IPS-NIHi7 (cell line): ENCODE measurements at regions not wholly inside any gene's neighbourhood (a gene's known extent, or its start where the extent isn't known, plus 50 kb on each side); places are given as distances from the start of the nearest gene placed in this dataset.

Experiments
- DNase-seq: peaks from one replicate; pipeline ENCODE4 v3.0.0; 2012; ENCODE audit warnings: mixed read lengths; ENCODE audit errors: extremely low spot score

GRCh38 chr13:73262862-73263627 lies 204.2 kb downstream of the KLF5 start:
- no peak for DNase-seq

- no peak for DNase-seq
These were observed 203.0 kb downstream of the KLF5 start for GRCh38 chr13:73261739-73262216.

DNA sequence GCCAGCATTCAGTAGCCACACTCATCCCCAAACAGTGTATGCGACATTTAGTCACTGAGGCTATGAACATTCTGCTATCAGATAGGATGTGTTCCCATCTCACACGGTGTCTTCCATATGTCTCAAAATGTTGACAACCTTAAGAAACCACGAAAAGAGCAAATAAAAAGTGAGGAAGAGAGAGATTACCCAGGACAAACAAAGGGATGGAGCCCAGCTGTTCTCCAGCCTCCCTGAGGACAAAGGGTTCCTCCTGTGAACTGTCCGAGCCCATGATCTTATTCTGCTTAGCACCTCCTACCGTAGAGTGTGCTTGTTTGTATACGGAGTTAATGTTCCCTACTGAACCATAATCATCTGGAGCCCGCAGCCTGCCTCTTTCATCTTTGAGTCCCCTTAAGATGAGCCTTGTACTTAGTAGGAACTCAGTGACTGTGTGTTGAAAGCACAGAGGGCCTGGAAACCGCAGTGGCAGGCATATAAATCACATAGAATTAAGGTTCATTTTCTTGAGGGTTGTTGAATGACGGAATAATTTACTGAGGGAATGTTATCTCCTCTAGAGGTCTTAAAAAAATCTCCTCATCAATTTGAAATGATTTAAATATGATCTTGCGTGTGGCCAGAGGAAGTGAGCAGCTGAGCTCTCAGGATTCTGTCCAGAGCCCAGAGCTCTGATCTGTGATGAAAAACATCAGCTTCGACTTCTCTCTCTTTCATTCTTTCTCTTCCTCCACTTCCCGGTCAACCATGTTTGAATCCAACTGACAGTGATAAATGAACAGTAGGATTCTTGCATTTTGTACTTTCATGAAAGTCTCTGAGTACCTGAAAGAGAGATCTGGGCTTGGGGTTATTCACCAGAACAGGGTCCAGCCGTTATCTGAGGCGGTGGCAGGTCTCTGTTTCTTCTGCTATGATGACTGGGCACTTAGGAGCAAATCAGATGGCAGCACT lies 200.5 kb downstream of the KLF5 start:
- DNase-seq: peak; percentile 22

DNA sequence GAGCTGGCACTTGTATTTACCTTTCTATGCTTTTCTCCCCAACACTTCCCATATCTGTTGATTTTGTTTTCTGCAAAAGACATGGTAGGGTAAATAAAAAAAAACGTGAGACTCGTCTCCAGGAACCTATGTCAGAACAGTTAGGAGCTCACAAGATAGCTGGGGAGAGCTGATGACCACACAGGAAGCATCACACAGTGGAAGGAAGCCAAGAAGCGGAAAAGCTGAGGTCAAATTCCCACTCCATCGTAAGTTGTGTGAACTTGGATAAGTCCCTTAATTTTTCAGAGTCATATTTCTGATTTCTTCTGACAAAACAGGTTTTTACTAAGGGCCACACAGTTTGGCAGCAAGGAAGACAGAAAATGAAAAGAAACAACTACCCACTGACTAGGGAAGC lies 199.6 kb downstream of the KLF5 start:
- DNase-seq: no peak

DNA sequence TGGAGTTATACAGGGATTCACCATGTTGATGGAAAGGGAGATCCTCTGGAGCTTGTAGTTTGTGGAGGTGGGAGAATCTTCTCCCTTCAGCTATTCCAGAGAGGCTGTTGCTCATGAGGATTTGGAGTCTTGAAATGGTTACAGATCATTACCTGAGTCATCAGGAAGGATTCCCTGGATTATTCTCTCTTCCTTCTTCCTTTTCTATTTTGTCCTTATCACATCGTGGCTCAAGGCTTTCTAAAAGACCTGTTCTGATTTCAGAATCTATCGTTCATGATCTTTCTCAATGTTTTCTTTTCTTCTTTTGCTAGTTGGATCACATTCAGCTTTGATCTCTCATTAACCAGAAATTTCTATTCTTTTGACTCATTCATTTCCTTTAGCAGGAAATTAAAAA lies 196.0 kb downstream of the KLF5 start:
- no peak for DNase-seq

GRCh38 chr13:73251626-73252265 lies 192.9 kb downstream of the KLF5 start:
- no peak for DNase-seq

DNA sequence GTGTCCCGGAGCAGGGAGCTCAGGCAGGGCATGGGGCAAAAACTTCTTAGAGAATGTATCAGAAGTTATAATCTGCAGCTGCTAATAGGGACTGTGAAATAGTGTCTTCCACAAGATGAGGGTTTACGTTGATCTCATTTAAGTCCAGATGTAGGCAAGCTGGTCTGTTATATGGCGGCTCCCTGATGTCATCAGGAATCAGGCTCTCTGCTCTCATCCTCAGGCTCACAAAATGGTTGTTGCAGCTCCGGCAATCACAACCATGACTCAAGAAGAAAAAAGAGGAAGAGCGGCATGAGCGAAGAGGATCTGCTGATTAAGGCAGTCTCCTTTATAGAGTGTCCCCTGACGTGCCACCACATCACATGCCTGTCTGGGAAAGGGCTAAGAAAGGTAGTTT lies 191.3 kb downstream of the KLF5 start:
- no peak for DNase-seq

DNA sequence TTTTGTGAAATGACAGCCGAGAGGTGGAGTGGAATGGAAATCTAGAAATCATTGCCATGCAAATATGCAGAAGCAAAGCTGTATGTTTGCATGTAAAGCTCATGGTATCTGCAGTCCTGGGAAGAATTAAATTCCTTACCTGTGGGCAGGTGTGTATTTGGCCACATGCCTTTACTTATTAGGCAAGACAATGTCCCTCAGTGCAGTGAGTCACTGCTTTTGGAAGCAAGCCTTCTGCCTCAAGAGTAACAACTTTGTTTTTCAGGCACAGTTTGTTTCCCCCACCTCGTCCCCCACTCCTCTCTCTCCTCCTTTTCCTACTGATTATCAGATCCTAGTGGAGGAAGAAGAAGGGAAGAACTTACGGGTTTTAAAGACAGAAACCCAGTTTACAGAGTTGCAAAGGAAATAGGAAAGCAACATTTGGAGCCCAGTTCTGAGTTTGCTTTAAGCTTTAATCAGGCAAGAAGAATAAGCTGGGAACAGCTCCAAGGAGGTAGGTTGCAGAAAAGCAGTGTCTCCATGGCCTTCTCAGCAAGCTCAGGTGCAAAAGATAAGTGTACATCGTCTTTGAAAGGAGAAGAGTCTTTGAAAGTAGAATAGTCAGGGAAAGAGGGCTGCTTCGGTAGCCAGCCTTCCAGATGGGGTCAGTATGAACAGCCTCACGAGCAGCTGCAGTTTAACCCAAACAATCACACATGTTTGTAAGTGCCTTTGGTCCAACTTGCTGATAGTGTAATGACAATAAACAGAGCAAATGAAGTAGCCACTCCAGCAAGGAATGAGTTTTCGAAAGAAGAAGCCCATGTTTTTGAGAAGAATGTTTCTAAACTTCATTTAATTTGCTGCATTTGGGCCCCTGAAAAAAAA lies 190.1 kb downstream of the KLF5 start:
- peak; percentile 45 for DNase-seq

DNA sequence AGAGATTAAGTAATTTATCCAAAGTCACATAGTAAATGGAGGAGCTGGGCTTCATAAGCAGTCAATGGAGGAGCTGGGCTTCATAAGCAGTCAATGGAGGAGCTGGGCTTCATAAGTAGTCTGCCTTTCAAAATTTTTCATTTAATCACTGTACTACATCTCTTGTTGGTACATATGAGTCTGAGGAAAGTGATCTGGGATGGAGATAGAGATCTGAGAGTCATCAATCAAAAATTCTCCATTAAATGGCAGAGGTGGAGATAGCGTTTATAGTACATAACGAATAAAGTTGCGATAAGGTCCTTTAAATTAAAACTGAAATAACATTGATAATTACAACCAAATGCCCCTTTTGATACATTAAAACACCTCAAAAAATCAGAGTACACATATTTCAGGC lies 189.3 kb downstream of the KLF5 start:
- DNase-seq: no peak

- no peak for DNase-seq
These were observed 186.4 kb downstream of the KLF5 start for GRCh38 chr13:73245246-73245645.

DNA sequence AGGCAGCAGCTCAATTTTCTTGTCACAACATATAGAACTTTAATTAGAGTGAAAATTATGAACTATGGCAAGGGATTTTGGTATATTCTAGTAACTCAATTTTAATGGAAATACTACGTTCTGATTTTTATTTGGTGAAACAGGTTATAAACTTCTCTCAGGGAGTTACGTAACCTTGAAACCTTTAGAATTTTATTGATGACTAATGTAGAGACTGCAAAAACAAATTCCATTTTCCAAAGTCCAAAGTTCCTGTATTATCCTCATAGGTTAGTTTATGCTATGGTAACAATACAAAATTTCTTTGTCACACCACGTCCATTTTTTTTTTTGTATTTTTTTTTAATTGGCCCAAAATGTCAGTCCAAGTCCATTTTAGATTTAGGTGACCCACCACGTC lies 185.7 kb downstream of the KLF5 start:
- DNase-seq: no peak

DNA sequence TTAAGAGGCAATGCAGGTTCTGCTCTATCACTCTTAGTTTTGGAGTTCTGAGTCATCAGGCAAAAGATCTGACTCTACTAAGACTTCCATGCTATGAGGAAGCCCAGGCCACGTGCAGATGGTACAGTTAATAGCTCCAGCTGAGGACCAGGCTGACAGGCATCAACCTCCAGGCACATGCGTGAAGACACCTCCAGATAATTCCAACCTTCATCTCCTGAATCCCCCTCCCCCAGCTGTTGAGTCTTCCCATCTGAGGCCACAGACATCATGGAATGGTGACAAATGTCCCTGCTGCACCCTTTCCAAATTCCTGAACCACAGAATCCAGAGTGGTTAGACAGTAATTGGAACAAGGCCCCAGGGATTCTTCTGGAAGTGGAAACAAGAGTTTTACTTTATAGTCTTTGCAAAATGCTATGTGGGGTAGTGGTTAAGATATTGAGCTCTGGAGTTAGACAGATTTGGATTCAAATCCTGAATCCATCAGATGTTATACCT lies 183.8 kb downstream of the KLF5 start:
- DNase-seq: no peak

DNA sequence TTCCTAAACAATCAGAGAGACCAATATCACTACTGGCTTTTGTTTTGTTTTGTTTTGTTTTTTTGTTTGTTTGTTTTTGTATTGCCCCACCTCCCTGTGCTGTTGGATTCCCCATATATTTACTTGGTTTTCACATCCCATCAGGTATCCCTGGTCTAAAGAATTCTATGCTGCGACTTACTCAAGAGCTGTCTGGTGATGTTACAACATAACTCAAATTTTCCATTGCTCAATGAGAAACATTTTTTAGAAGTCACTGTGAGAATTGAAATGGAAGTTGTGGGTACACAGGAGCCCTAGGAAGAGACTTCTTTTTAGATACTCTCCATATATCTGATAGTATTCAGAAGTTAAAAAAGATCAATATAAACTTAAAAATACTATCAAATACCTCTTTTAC lies 181.4 kb downstream of the KLF5 start:
- no peak for DNase-seq

DNA sequence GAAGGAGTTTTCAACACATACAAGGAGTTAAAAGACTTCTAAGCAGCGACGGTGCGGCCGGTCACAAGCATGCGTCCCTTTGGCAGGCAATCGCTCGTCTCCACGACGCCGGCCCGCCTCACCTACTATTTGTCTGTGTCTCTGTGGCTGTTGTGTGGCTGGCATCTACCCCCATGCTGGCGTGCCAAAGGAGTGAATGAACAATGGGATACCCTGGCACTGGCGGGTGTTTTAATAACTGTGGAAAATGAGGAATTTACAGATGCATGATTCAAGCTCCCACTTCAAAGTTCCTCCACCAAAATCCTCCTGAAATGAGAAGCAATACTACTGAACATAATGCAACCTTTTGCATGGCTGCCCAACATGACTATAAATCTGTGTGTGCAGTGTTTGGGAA lies 176.6 kb downstream of the KLF5 start:
- DNase-seq: no peak

DNA sequence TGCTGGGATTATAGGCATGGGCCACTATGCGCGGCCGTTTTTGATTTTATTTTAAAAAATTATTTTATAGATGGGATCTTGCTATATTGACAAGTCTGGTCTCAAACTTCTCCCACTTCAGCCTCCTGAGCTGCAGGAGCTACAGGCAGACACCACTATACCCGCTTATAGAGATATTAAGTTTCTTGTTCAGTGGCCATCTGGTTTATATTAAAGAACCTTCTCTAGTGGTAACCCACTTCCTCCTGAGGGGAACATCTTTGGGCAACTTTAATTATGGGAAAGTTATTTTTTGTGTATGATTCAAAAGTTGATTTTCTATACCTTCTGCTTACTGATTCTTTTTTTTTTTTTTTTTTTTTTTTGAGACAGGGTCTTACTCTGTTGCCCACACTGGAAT lies 172.7 kb downstream of the KLF5 start:
- DNase-seq: no peak

- no peak for DNase-seq
These were observed 171.9 kb downstream of the KLF5 start for GRCh38 chr13:73230716-73231115.

GRCh38 chr13:73228546-73228945 lies 169.7 kb downstream of the KLF5 start:
- no peak for DNase-seq

DNA sequence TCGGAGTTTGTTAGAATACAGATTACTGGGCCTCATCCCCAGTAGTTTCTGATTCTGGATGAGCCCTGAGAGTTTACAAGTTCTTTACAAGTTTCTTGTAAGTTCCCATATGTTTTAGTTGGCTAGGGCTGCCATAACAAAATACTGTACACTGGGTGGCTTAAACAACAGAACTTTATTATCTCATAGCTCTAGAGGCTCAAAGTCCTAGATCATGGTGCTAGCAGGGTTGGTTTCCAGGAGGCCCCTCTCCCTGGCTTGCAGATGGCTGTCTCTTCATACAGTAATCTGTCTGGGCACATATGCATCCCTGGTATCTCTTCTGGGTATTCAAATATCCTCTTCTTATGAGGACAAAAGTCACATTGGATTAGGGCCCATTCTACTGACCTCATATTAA lies 167.2 kb downstream of the KLF5 start:
- DNase-seq: no peak

GRCh38 chr13:73224703-73225102 lies 165.9 kb downstream of the KLF5 start:
- no peak for DNase-seq

GRCh38 chr13:73223372-73223781 lies 164.6 kb downstream of the KLF5 start:
- no peak for DNase-seq

GRCh38 chr13:73222627-73223305 lies 164.0 kb downstream of the KLF5 start:
- DNase-seq: no peak
